NCI-H2107 (cell line): ENCODE measurements at regions not wholly inside any gene's neighbourhood (a gene's known extent, or its start where the extent isn't known, plus 50 kb on each side); places are given as distances from the start of the nearest gene placed in this dataset.

Experiments
- DNase-seq: peaks from one replicate; lab custom pipeline; 2025; lab: John Stamatoyannopoulos, UW

- no peak for DNase-seq
Measured at GRCh38 chr1:187306710-187307415, 478.1 kb downstream of the PLA2G4A start.

- no peak for DNase-seq
Measured at GRCh38 chr1:187310038-187310631, 481.4 kb downstream of the PLA2G4A start.

GRCh38 chr1:187313115-187313514 is 484.4 kb downstream of the PLA2G4A start:
- DNase-seq = no peak

- DNase-seq = no peak
Measured at GRCh38 chr1:187326557-187326956, 497.8 kb downstream of the PLA2G4A start.

- no peak for DNase-seq
Measured at GRCh38 chr1:187336441-187337168, 507.9 kb downstream of the PLA2G4A start.

- DNase-seq = no peak
Measured at GRCh38 chr1:187338762-187339412, 510.1 kb downstream of the PLA2G4A start.

GRCh38 chr1:187342495-187342894 is 513.7 kb downstream of the PLA2G4A start:
- no peak for DNase-seq

GRCh38 chr1:187374082-187374481 is 545.3 kb downstream of the PLA2G4A start:
- no peak for DNase-seq

GRCh38 chr1:187374742-187375141 is 546.0 kb downstream of the PLA2G4A start:
- no peak for DNase-seq

GRCh38 chr1:187383366-187383765 is 554.6 kb downstream of the PLA2G4A start:
- no peak for DNase-seq

GRCh38 chr1:187384504-187384903 is 555.8 kb downstream of the PLA2G4A start:
- no peak for DNase-seq

- no peak for DNase-seq
Measured at GRCh38 chr1:187390215-187390818, 561.6 kb downstream of the PLA2G4A start.

- no peak for DNase-seq
Measured at GRCh38 chr1:187396226-187396625, 567.5 kb downstream of the PLA2G4A start.

GRCh38 chr1:187396929-187397796 is 568.4 kb downstream of the PLA2G4A start:
- no peak for DNase-seq

- DNase-seq = no peak
Measured at GRCh38 chr1:187408212-187409004, 579.7 kb downstream of the PLA2G4A start.

- no peak for DNase-seq
Measured at GRCh38 chr1:187409341-187409740, 580.6 kb downstream of the PLA2G4A start.

- no peak for DNase-seq
Measured at GRCh38 chr1:187411118-187411517, 582.4 kb downstream of the PLA2G4A start.

- DNase-seq = no peak
Measured at GRCh38 chr1:187413405-187414169, 584.8 kb downstream of the PLA2G4A start.

- DNase-seq = no peak
Measured at GRCh38 chr1:187415065-187415464, 586.3 kb downstream of the PLA2G4A start.

GRCh38 chr1:187417520-187417919 is 588.8 kb downstream of the PLA2G4A start:
- no peak for DNase-seq
